MM.1S (cell line): ENCODE measurements at regions not wholly inside any gene's neighbourhood (a gene's known extent, or its start where the extent isn't known, plus 50 kb on each side); places are given as distances from the start of the nearest gene placed in this dataset.

ENCODE experiments used
- DNase-seq: peaks from one replicate; pipeline ENCODE4 v3.0.0-alpha.2; 2015
- H2AFZ ChIP-seq: fragments of 300-600 bp; sonication (generic); 2 replicates; pipeline ENCODE4 v1.6.0; 2016; ENCODE audit warnings: antibody characterized with exemption, low read length
- H3F3A ChIP-seq: fragments of 300-600 bp; sonication (generic); 2 replicates; pipeline ENCODE4 v1.6.1; 2016; ENCODE audit warnings: mild to moderate bottlenecking, antibody characterized with exemption, low read length, moderate library complexity, mixed read lengths; ENCODE audit not compliant: insufficient read depth
- H3K27ac ChIP-seq: fragments of 300-600 bp; sonication (generic); 2 replicates; pipeline ENCODE4 v1.5.1; 2016; ENCODE audit warnings: mild to moderate bottlenecking, low read length
- H3K27me3 ChIP-seq: fragments of 300-600 bp; sonication (generic); replicated peaks from 2 replicates; pipeline ENCODE4 v1.6.0; 2016; ENCODE audit warnings: low read length; ENCODE audit not compliant: insufficient read depth
- H3K36me3 ChIP-seq: fragments of 300-600 bp; sonication (generic); replicated peaks from 2 replicates; pipeline ENCODE4 v1.6.1; 2016; ENCODE audit warnings: mild to moderate bottlenecking, low read length, mixed read lengths; ENCODE audit not compliant: insufficient read depth
- H3K4me1 ChIP-seq: fragments of 300-600 bp; sonication (generic); 2 replicates; pipeline ENCODE4 v1.6.1; 2016; ENCODE audit warnings: low read length, mixed read lengths
- H3K4me2 ChIP-seq: fragments of 300-600 bp; sonication (generic); 2 replicates; pipeline ENCODE4 v1.6.0; 2016; ENCODE audit warnings: low read depth, low read length
- H3K4me3 ChIP-seq: fragments of 300-600 bp; sonication (generic); 2 replicates; pipeline ENCODE4 v1.5.1; 2016; ENCODE audit warnings: low read length, mixed read lengths
- H3K79me2 ChIP-seq: fragments of 300-600 bp; sonication (generic); 2 replicates; pipeline ENCODE4 v1.6.1; 2016; ENCODE audit warnings: mixed run types, low read length, mixed read lengths
- H3K9ac ChIP-seq: fragments of 300-600 bp; sonication (generic); 2 replicates; pipeline ENCODE4 v1.6.1; 2016; ENCODE audit warnings: low read length, mixed read lengths
- H3K9me2 ChIP-seq: fragments of 300-600 bp; sonication (generic); replicated peaks from 2 replicates; pipeline ENCODE4 v1.6.1; 2016; ENCODE audit warnings: mild to moderate bottlenecking, low read length, mixed read lengths; ENCODE audit not compliant: insufficient read depth
- H3K9me3 ChIP-seq: fragments of 300-600 bp; sonication (generic); replicated peaks from 2 replicates; pipeline ENCODE4 v1.6.1; 2016; ENCODE audit warnings: mild to moderate bottlenecking, low read length, mixed read lengths; ENCODE audit not compliant: insufficient read depth
- H4K20me1 ChIP-seq: fragments of 300-600 bp; sonication (generic); 2 replicates; pipeline ENCODE4 v1.6.1; 2016; ENCODE audit warnings: mild to moderate bottlenecking, low read length, moderate library complexity, mixed read lengths; ENCODE audit not compliant: insufficient read depth
- EZH2 ChIP-seq: fragments of 300-600 bp; sonication (generic); optimal IDR thresholded peaks from 2 replicates; pipeline ENCODE3; 2017; ENCODE audit warnings: low read depth, mild to moderate bottlenecking, antibody characterized with exemption, low read length, mixed read lengths
- EZH2phosphoT487 ChIP-seq: fragments of 300-600 bp; sonication (generic); IDR thresholded peaks from 2 replicates; pipeline ENCODE4 v1.6.1; 2018; ENCODE audit warnings: antibody characterized with exemption, low read length
- TF ChIP-seq, protein P1 (sequence below): fragments of 300-600 bp; sonication (generic); IDR thresholded peaks from 2 replicates; pipeline ENCODE4 v1.5.1; 2016; ENCODE audit warnings: antibody characterized with exemption, low read length, mixed read lengths

DNA sequence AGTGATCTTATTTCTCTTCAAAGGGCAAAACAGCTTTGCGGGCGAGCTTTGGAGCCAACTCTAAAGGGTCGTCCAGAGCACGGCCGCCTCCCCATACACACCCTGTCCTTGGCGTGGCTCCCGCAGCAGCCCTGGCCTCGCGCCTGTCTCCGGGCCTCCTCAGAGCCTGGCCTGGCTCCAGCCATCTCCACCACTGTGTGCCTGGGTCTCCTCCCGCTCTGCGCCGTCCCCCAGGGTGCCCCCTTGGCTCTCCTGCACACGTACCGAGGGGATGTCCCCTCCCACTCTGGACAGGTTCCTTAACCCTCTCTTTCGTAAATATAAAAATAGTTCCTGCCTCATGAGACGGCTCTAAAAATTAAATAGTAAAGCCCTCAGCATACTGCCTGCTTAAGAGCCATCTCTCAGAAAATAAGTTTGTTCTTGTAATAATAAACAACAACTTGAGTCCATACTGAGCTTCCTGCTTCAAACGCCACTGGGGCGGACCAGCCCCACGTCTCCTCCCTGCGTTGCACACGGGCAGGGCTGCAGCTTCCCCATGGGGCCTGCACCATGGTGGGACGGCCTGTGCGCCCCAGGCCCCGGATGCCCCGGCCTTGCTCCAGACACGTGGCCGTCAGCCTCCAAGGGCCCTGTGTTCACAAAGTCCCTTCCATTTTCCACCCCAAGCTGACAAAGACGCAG, 226.2 kb downstream of the TTLL2 start:
- no peaks in the 10 kb centered on the region for H3K4me1 ChIP-seq
- TF ChIP-seq EZH2: no peak
- TF ChIP-seq, protein P1, sequence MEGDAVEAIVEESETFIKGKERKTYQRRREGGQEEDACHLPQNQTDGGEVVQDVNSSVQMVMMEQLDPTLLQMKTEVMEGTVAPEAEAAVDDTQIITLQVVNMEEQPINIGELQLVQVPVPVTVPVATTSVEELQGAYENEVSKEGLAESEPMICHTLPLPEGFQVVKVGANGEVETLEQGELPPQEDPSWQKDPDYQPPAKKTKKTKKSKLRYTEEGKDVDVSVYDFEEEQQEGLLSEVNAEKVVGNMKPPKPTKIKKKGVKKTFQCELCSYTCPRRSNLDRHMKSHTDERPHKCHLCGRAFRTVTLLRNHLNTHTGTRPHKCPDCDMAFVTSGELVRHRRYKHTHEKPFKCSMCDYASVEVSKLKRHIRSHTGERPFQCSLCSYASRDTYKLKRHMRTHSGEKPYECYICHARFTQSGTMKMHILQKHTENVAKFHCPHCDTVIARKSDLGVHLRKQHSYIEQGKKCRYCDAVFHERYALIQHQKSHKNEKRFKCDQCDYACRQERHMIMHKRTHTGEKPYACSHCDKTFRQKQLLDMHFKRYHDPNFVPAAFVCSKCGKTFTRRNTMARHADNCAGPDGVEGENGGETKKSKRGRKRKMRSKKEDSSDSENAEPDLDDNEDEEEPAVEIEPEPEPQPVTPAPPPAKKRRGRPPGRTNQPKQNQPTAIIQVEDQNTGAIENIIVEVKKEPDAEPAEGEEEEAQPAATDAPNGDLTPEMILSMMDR: no peak
- TF ChIP-seq EZH2phosphoT487: no peak
- no peak overlapping the region for H3K4me2 ChIP-seq
- H3K79me2 ChIP-seq: no peaks in the 10 kb centered on the region
- H3K9me2 ChIP-seq: no peaks in the 10 kb centered on the region
- H4K20me1 ChIP-seq: no peaks in the 10 kb centered on the region
- no peaks in the 10 kb centered on the region for H3K27me3 ChIP-seq
- no peak overlapping the region for H3K27ac ChIP-seq
- no peak overlapping the region for H3K9ac ChIP-seq
- H2AFZ ChIP-seq: no peak overlapping the region
- no peaks in the 10 kb centered on the region for H3K36me3 ChIP-seq
- no peak for DNase-seq
- H3K4me3 ChIP-seq: no peak overlapping the region
- no peaks in the 10 kb centered on the region for H3F3A ChIP-seq
- no peaks in the 10 kb centered on the region for H3K9me3 ChIP-seq

DNA sequence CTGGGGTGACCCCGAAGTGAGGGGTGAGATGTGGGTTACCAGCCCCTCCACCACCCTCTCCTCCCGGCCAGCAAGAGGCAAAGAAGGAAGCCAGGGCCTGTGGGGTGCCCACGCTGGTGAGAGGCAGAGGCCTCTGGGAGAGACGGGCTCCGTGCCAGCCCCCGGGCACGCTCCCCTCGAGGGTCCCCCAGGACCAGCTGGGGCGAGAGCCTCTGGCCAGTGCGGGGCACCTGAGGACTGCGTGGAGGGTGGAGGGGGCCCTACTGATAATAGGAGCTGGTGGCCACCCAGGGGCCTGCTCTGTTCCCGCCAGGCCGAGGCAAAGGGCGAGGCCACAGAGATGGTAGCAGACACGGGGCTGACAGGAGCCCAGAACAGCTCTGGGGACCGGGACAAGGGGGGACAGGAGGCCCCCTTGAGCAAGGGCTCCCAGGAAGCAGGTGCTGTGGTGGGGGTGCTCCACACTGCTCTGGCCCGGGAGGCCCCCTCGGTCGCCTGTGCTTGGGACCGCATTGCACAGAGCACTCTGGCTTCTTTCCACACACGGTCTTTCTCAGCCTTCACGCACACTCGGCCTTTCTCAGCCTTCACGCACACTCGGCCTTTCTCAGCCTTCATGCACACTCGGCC, 226.9 kb downstream of the TTLL2 start:
- no peak for DNase-seq
- Histone ChIP-seq H3K27ac (no peak overlapping the region), H3K27me3 (no peaks in the 10 kb centered on the region), H4K20me1 (no peaks in the 10 kb centered on the region), H3K9me2 (no peaks in the 10 kb centered on the region), H3K4me2 (no peak overlapping the region), H3K9ac (no peak overlapping the region), H3F3A (no peaks in the 10 kb centered on the region), H3K36me3 (no peaks in the 10 kb centered on the region), H2AFZ (no peak overlapping the region), H3K4me1 (no peaks in the 10 kb centered on the region), H3K4me3 (no peak overlapping the region), H3K79me2 (no peaks in the 10 kb centered on the region), H3K9me3 (no peaks in the 10 kb centered on the region)
- TF ChIP-seq, protein P1: no peak
- no peak for TF ChIP-seq EZH2
- TF ChIP-seq EZH2phosphoT487: no peak

DNA sequence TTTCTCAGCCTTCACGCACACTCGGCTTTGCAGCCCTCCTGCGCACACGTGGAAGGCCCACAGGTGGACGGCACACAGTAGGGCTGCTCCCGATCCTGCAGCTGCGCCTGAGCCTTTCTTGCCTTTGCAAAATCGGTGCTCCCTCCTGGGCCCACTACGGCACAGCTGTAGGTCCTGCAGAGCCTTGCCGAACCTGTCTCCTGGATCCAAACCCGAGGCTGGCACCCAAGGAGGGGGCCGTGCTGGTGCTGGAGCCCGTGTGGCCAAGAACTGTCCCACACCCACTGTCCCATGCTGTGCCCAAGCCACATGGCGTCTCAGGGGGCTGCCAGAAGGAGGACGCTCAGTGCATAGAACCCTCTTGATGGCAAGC, 227.4 kb downstream of the TTLL2 start:
- no peak overlapping the region for H3K27ac ChIP-seq
- no peaks in the 10 kb centered on the region for H3K36me3 ChIP-seq
- no peaks in the 10 kb centered on the region for H3K27me3 ChIP-seq
- no peak overlapping the region for H3K4me2 ChIP-seq
- H3K4me3 ChIP-seq: no peak overlapping the region
- no peak overlapping the region for H3K9ac ChIP-seq
- TF ChIP-seq, protein P1: no peak
- TF ChIP-seq EZH2phosphoT487 (no peak), EZH2 (no peak)
- H4K20me1 ChIP-seq: no peaks in the 10 kb centered on the region
- no peaks in the 10 kb centered on the region for H3K9me3 ChIP-seq
- H3K79me2 ChIP-seq: no peaks in the 10 kb centered on the region
- H2AFZ ChIP-seq: no peak overlapping the region
- no peak for DNase-seq
- H3F3A ChIP-seq: no peaks in the 10 kb centered on the region
- no peaks in the 10 kb centered on the region for H3K9me2 ChIP-seq
- H3K4me1 ChIP-seq: no peaks in the 10 kb centered on the region
